Keratinocyte (primary cell): ENCODE measurements at regions not wholly inside any gene's neighbourhood (a gene's known extent, or its start where the extent isn't known, plus 50 kb on each side); places are given as distances from the start of the nearest gene placed in this dataset.

Experiments used
- EZH2 ChIP-seq: IDR thresholded peaks from one replicate; pipeline ENCODE4 v1.6.1; 2012; ENCODE audit warnings: inconsistent platforms, mild to moderate bottlenecking, low read length, moderate library complexity
- TF ChIP-seq, protein P1 (sequence below), 3 experiments: IDR thresholded peaks in 1 of 3; conservative IDR thresholded peaks in 1 of 3; optimal IDR thresholded peaks in 1 of 3; 2 replicates in 2 of 3; 3 replicates in 1 of 3; pipeline versions ENCODE3 to v1.5.1; 2011; ENCODE audit warnings: low read length in 3 of 3, mild to moderate bottlenecking in 3 of 3, moderate library complexity in 2 of 3, control low read depth in 1 of 3, inconsistent platforms in 1 of 3; ENCODE audit not compliant: insufficient read depth in 2 of 3; ENCODE audit errors: extremely low read depth in 1 of 3

GRCh38 chr7:20556091-20556490 is 59.4 kb upstream of the ABCB5 start:
- TF ChIP-seq, protein P1, sequence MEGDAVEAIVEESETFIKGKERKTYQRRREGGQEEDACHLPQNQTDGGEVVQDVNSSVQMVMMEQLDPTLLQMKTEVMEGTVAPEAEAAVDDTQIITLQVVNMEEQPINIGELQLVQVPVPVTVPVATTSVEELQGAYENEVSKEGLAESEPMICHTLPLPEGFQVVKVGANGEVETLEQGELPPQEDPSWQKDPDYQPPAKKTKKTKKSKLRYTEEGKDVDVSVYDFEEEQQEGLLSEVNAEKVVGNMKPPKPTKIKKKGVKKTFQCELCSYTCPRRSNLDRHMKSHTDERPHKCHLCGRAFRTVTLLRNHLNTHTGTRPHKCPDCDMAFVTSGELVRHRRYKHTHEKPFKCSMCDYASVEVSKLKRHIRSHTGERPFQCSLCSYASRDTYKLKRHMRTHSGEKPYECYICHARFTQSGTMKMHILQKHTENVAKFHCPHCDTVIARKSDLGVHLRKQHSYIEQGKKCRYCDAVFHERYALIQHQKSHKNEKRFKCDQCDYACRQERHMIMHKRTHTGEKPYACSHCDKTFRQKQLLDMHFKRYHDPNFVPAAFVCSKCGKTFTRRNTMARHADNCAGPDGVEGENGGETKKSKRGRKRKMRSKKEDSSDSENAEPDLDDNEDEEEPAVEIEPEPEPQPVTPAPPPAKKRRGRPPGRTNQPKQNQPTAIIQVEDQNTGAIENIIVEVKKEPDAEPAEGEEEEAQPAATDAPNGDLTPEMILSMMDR (optimal IDR thresholded peaks at IDR 0.05 in 1 of 3, IDR thresholded peaks at IDR 0.05 in 1 of 3, conservative IDR thresholded peaks at IDR 0.05 in 1 of 3; ENCODE audit: extremely low read depth in 1 of 3, insufficient read depth in 2 of 3, low read length in 3 of 3): no peak
- TF ChIP-seq EZH2: no peak
